Sigmoid colon (tissue), 4 donors: ENCODE measurements at regions not wholly inside any gene's neighbourhood (a gene's known extent, or its start where the extent isn't known, plus 50 kb on each side); places are given as distances from the start of the nearest gene placed in this dataset.

Source experiments
- POLR2A ChIP-seq, 2 donors: fragments of 450-650 bp; IDR thresholded peaks; one replicate each; pipeline ENCODE4 v1.6.1; 2016; ENCODE audit warnings: antibody characterized with exemption in 2 of 2, mild to moderate bottlenecking in 2 of 2, moderate library complexity in 2 of 2
- POLR2AphosphoS5 ChIP-seq, 4 donors: sonication (generic); formaldehyde crosslinking; IDR thresholded peaks; one replicate each; pipeline ENCODE4 v1.6.1; 2017; ENCODE audit warnings: antibody characterized with exemption in 4 of 4
- TF ChIP-seq, protein P1 (sequence below), 4 experiments: fragments of 450-650 bp in 3 of 4; fragments of 200-600 bp in 1 of 4; IDR thresholded peaks; one replicate each; pipeline ENCODE4 v1.5.1; 2016 to 2019; ENCODE audit warnings: antibody characterized with exemption in 4 of 4, mild to moderate bottlenecking in 3 of 4, moderate library complexity in 2 of 4

GRCh38 chr11:87639753-87640364 lies 535.4 kb downstream of the RAB38 start:
- TF ChIP-seq, protein P1, sequence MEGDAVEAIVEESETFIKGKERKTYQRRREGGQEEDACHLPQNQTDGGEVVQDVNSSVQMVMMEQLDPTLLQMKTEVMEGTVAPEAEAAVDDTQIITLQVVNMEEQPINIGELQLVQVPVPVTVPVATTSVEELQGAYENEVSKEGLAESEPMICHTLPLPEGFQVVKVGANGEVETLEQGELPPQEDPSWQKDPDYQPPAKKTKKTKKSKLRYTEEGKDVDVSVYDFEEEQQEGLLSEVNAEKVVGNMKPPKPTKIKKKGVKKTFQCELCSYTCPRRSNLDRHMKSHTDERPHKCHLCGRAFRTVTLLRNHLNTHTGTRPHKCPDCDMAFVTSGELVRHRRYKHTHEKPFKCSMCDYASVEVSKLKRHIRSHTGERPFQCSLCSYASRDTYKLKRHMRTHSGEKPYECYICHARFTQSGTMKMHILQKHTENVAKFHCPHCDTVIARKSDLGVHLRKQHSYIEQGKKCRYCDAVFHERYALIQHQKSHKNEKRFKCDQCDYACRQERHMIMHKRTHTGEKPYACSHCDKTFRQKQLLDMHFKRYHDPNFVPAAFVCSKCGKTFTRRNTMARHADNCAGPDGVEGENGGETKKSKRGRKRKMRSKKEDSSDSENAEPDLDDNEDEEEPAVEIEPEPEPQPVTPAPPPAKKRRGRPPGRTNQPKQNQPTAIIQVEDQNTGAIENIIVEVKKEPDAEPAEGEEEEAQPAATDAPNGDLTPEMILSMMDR (IDR thresholded peaks at IDR 0.05): no peak
- TF ChIP-seq POLR2AphosphoS5 (IDR thresholded peaks at IDR 0.05): no peak
- TF ChIP-seq POLR2A (IDR thresholded peaks at IDR 0.05): no peak
